IMR-90 (cell line): ENCODE measurements at regions not wholly inside any gene's neighbourhood (a gene's known extent, or its start where the extent isn't known, plus 50 kb on each side); places are given as distances from the start of the nearest gene placed in this dataset.

Experiments used
- ATAC-seq: fragments of 200-7000 bp; cut with Tn5 transposase; 2 replicates; pipeline ENCODE4 v1.9.1; 2020; ENCODE audit warnings: low read depth, mild to moderate bottlenecking, moderate library complexity
- BruUV-seq: library from RNA; stranded (reverse); fragments of 400-500 nt; replicated peaks from 2 replicates; lab custom pipeline; 2021; lab: Mats Ljungman, UMichigan
- CTCF ChIA-PET: fragments of 300-600 bp; formaldehyde crosslinking; extraction: SDS; loops from one replicate; lab custom pipeline; 2021; ENCODE audit warnings: antibody characterized with exemption; lab: Yijun Ruan, JAX
- POLR2A ChIA-PET: fragments of 300-600 bp; sonication (Branson Sonifier 250); formaldehyde crosslinking; loops from one replicate; lab custom pipeline; 2022; ENCODE audit warnings: antibody characterized with exemption; ENCODE audit not compliant: unreplicated experiment; lab: Charles Lee
- DNase-seq: peaks from one replicate; pipeline ENCODE4 v3.0.0; 2013
- H2AFZ ChIP-seq: replicated peaks from 2 replicates; pipeline ENCODE3; 2013; ENCODE audit warnings: low read length, mild to moderate bottlenecking; ENCODE audit not compliant: poor library complexity
- H2AK5ac ChIP-seq: 2 replicates; pipeline ENCODE4 v1.6.1; 2013; ENCODE audit warnings: low read depth, low read length, inconsistent platforms
- H2AK9ac ChIP-seq: replicated peaks from 2 replicates; pipeline ENCODE3; 2013; ENCODE audit warnings: mild to moderate bottlenecking, low read depth, low read length, moderate library complexity; ENCODE audit not compliant: poor library complexity
- H2BK120ac ChIP-seq: 2 replicates; pipeline ENCODE4 v1.6.1; 2013; ENCODE audit warnings: low read depth, low read length, inconsistent platforms
- H2BK15ac ChIP-seq: 3 replicates; pipeline ENCODE4 v1.6.1; 2013; ENCODE audit warnings: low read depth, low read length, inconsistent platforms
- H2BK20ac ChIP-seq: 2 replicates; pipeline ENCODE4 v1.6.1; 2013; ENCODE audit warnings: low read depth, mild to moderate bottlenecking, inconsistent platforms, low read length, moderate library complexity
- H2BK5ac ChIP-seq: 2 replicates; pipeline ENCODE4 v1.6.1; 2013; ENCODE audit warnings: mild to moderate bottlenecking, low read depth, low read length, inconsistent platforms; ENCODE audit not compliant: poor library complexity, severe bottlenecking
- H3K14ac ChIP-seq: replicated peaks from 2 replicates; pipeline ENCODE4 v1.6.1; 2013; ENCODE audit warnings: low read depth, low read length, inconsistent platforms
- H3K18ac ChIP-seq: 2 replicates; pipeline ENCODE4 v1.6.1; 2013; ENCODE audit warnings: low read depth, low read length, control low read depth
- H3K23ac ChIP-seq: 2 replicates; pipeline ENCODE4 v1.6.1; 2013; ENCODE audit warnings: low read depth, low read length, inconsistent platforms
- H3K27ac ChIP-seq: 2 replicates; pipeline ENCODE4 v1.5.1; 2013; ENCODE audit warnings: mild to moderate bottlenecking, control low read depth, low read length; ENCODE audit not compliant: insufficient read depth
- H3K27me3 ChIP-seq: 2 replicates; pipeline ENCODE4 v1.6.1; 2013; ENCODE audit warnings: low read length; ENCODE audit not compliant: control insufficient read depth, insufficient read depth
- H3K36me3 ChIP-seq: 2 replicates; pipeline ENCODE4 v1.6.1; 2013; ENCODE audit warnings: low read length, mixed read lengths; ENCODE audit not compliant: control insufficient read depth, insufficient read depth
- H3K4ac ChIP-seq: 2 replicates; pipeline ENCODE4 v1.6.1; 2013; ENCODE audit warnings: low read depth, low read length, inconsistent platforms
- H3K4me1 ChIP-seq: 2 replicates; pipeline ENCODE4 v1.6.1; 2013; ENCODE audit warnings: low read length, mixed read lengths; ENCODE audit not compliant: control insufficient read depth, insufficient read depth
- H3K4me2 ChIP-seq: 2 replicates; pipeline ENCODE4 v1.6.1; 2013; ENCODE audit warnings: low read depth, mild to moderate bottlenecking, control low read depth, low read length, moderate library complexity
- H3K4me3 ChIP-seq: 2 replicates; pipeline ENCODE4 v1.5.1; 2013; ENCODE audit warnings: low read depth, mild to moderate bottlenecking, control low read depth, low read length, moderate library complexity; ENCODE audit not compliant: insufficient read depth
- H3K56ac ChIP-seq: 2 replicates; pipeline ENCODE4 v1.6.1; 2013; ENCODE audit warnings: low read length, inconsistent platforms; ENCODE audit not compliant: insufficient read depth; ENCODE audit errors: extremely low read depth
- H3K79me1 ChIP-seq, 2 experiments: 2 replicates each; pipeline ENCODE4 v1.6.1; 2013; ENCODE audit warnings: low read length in 2 of 2, inconsistent platforms in 1 of 2, low read depth in 1 of 2
- H3K9ac ChIP-seq: 2 replicates; pipeline ENCODE4 v1.6.1; 2013; ENCODE audit warnings: low read depth, low read length, control low read depth
- H3K9me1 ChIP-seq: 2 replicates; pipeline ENCODE4 v1.6.1; 2013; ENCODE audit warnings: low read length, inconsistent platforms; ENCODE audit not compliant: insufficient read depth
- H3K9me3 ChIP-seq: 2 replicates; pipeline ENCODE4 v1.6.1; 2013; ENCODE audit warnings: low read length; ENCODE audit not compliant: control insufficient read depth, insufficient read depth
- H4K20me1 ChIP-seq: 2 replicates; pipeline ENCODE4 v1.6.1; 2013; ENCODE audit warnings: low read length, inconsistent platforms; ENCODE audit not compliant: insufficient read depth
- H4K5ac ChIP-seq: 2 replicates; pipeline ENCODE4 v1.6.1; 2013; ENCODE audit warnings: mild to moderate bottlenecking, low read depth, low read length, control low read depth
- H4K8ac ChIP-seq, 2 experiments: 2 replicates each; pipeline ENCODE4 v1.6.1; 2013; ENCODE audit warnings: low read depth in 2 of 2, low read length in 2 of 2, control low read depth in 1 of 2, inconsistent platforms in 1 of 2
- H4K91ac ChIP-seq: 2 replicates; pipeline ENCODE4 v1.6.1; 2013; ENCODE audit warnings: low read depth, low read length, inconsistent platforms; ENCODE audit not compliant: insufficient read depth
- MXI1 ChIP-seq: IDR thresholded peaks from 2 replicates; pipeline ENCODE4 v1.6.1; 2012; ENCODE audit warnings: low read depth, mild to moderate bottlenecking, low read length, moderate library complexity, borderline replicate concordance
- WGBS, 2 experiments: methylation state at CpG; one replicate each; pipeline versions ENCODE4 v1.1.5 to v1.1.7; 2013; ENCODE audit warnings: missing lambda C conversion rate in 2 of 2; ENCODE audit not compliant: insufficient read length in 1 of 2; ENCODE audit errors: extremely low coverage in 2 of 2; 5-methylcytosine and 5-hydroxymethylcytosine counted together
- dilution Hi-C: fragments of 300-500 bp; cut with HindIII; formaldehyde crosslinking; loops from one replicate; pipeline ENCODE4 v1.14.3; 2018; ENCODE audit warnings: low sequenced_read_pairs; ENCODE audit not compliant: unreplicated experiment
- in situ Hi-C: fragments of 300-500 bp; cut with MboI; formaldehyde crosslinking; loops from 3 replicates; pipeline ENCODE4 v1.14.3; 2019; ENCODE audit warnings: low sequenced_read_pairs, inconsistent platforms, mixed read lengths
- intact Hi-C: fragments of 100-400 bp; cut with micrococcal nuclease; formaldehyde crosslinking; loops from 2 replicates; pipeline ENCODE4 v1.10.0; 2022
- TF ChIP-seq, protein P1 (sequence below): fragments of 150-350 bp; IDR thresholded peaks from 2 replicates; pipeline ENCODE4 v1.6.1; 2017; ENCODE audit warnings: mild to moderate bottlenecking, antibody characterized with exemption, low read length, low read depth

DNA sequence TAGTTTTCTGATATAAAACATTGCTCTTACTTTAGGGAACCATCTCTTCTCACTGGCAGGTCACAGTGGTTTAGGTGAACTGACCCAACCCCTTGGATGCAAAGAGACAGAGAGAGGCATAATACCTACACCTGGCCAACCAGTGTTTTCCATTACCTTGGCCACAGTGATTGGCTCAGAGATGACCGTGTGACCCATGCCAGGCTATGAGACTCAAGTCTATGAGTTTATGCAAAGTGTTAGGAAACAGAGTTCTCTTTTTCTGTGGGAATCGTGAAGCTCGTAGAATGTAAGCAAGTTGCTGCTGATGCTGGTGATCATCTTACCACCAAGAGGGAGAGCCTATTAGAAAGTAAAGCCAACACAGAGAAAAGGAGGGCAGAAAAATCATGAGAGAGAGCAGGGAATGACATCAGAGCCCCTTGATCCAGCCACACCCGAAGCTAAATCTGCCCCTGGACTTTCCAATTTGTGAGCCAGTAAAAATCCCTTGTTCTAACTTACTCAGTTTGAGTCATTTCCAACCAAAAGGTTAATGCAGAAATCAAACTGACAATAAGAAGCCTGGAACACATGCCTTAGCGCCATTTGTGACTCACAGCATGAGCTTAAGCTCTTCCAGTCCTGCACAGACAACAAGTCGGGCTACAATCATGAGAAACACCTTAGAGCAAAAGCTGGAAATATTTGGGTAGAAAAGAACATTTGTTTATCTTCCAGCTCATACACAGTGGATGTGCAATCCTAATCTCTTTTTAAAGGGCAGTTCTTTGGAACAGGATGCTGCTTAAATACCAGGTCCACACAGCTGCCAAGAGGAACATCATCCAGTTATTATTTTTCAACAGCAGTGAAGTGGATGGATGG is 81.3 kb upstream of the KAZN start:
- dilution Hi-C loops (no loop called here), intact Hi-C loops (loop anchor here (5.0 to 10.0 kb wide), 2 partner anchors 410 to 528 kb away; no protein-coding TSS in a partner anchor), in situ Hi-C loops (no loop called here)
- Histone ChIP-seq H4K8ac (peak overlapping the region; percentile 25 to 72; a peak in 3 of 4 replicates), H3K9ac (no peak overlapping the region), H3K23ac (no peak overlapping the region), H2AK9ac (no peak overlapping the region), H3K27ac (peak overlapping the region; percentile 88), H3K14ac (no peak overlapping the region), H2AFZ (no peak overlapping the region), H3K4ac (no peak overlapping the region), H2AK5ac (no peak overlapping the region; the same call in 1 of the 2 replicates), H3K9me1 (no peaks in the 10 kb centered on the region), H3K56ac (no peak overlapping the region), H3K4me1 (peaks cover 20% of the 10 kb centered on the region), H4K91ac (peak overlapping the region; percentile 31; the same call in 1 of the 2 replicates), H2BK20ac (0 out of 2 replicates have a peak overlapping the region, but pooled peaks have one; percentile 12), H4K5ac (no peak overlapping the region), H2BK15ac (peak overlapping the region; percentile 72; the same call in 1 of the 3 replicates), H3K18ac (peak overlapping the region; percentile 86), H3K9me3 (no peaks in the 10 kb centered on the region), H2BK5ac (peak overlapping the region; percentile 55), H3K36me3 (no peaks in the 10 kb centered on the region), H3K4me2 (no peak overlapping the region), H2BK120ac (no peak overlapping the region), H4K20me1 (no peaks in the 10 kb centered on the region), H3K27me3 (no peaks in the 10 kb centered on the region), H3K79me1 (no peaks in the 10 kb centered on the region), H3K4me3 (no peak overlapping the region)
- no CpG with 5 or more reads among the region's 6 CpGs for WGBS, 2 experiments
- TF ChIP-seq, protein P1, sequence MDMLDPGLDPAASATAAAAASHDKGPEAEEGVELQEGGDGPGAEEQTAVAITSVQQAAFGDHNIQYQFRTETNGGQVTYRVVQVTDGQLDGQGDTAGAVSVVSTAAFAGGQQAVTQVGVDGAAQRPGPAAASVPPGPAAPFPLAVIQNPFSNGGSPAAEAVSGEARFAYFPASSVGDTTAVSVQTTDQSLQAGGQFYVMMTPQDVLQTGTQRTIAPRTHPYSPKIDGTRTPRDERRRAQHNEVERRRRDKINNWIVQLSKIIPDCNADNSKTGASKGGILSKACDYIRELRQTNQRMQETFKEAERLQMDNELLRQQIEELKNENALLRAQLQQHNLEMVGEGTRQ = no peak
- TF ChIP-seq MXI1 = 0 out of 2 replicates have a peak, but pooled peaks have one; percentile 33
- CTCF ChIA-PET = no interaction called here
- ATAC-seq (peak; percentile 79), DNase-seq (peak; percentile 92)
- BruUV-seq = no TSS peak
- POLR2A ChIA-PET = no interaction called here
